PFSK-1 (cell line): ENCODE measurements at regions not wholly inside any gene's neighbourhood (a gene's known extent, or its start where the extent isn't known, plus 50 kb on each side); places are given as distances from the start of the nearest gene placed in this dataset.

Experiments
- POLR2AphosphoS5 ChIP-seq: IDR thresholded peaks from 2 replicates; pipeline ENCODE4 v1.6.1; 2012; ENCODE audit warnings: low read depth, mild to moderate bottlenecking, control low read depth, low read length, moderate library complexity
- REST ChIP-seq, 2 experiments: IDR thresholded peaks; 2 replicates each; pipeline versions ENCODE4 v1.6.1 to v1.8.0; 2011 to 2012; ENCODE audit warnings: low read depth in 2 of 2, low read length in 2 of 2, control low read depth in 1 of 2, inconsistent platforms in 1 of 2, mild to moderate bottlenecking in 1 of 2, moderate library complexity in 1 of 2; ENCODE audit not compliant: insufficient read depth in 1 of 2
- SIN3A ChIP-seq: IDR thresholded peaks from 2 replicates; pipeline ENCODE4 v1.6.1; 2012; ENCODE audit warnings: mild to moderate bottlenecking, low read length, moderate library complexity, borderline replicate concordance; ENCODE audit not compliant: insufficient read depth

GRCh38 chr5:152527358-152528052 is 122.4 kb upstream of the NMUR2 start:
- TF ChIP-seq POLR2AphosphoS5: no peak
- no peak for TF ChIP-seq REST (IDR thresholded peaks at IDR 0.05; ENCODE audit: insufficient read depth in 1 of 2, low read depth in 2 of 2, low read length in 2 of 2)
- no peak for TF ChIP-seq SIN3A
